ENCODE measurements at regions not wholly inside any gene's neighbourhood (a gene's known extent, or its start where the extent isn't known, plus 50 kb on each side); places are given as distances from the start of the nearest gene placed in this dataset.

DNA sequence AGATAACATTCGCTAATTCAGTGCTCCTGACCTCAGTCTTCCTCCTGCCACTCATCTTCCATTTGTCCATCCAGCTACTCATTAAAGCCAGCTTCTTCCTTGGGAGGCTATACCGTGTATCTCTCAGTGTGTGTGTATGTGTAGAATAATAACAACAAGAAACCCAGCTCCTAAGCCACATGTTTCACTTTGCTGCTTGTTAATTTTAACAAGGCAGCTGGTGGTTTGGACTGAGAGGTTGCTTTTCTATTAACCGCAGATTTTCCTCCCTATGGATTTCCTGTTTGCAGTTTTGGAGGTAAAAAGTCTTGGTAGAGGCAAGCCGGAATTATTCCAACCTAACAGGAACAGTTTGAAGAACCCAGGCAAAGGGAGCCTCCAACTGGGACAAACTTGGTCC, 165.0 kb downstream of the ADAMTS15 start:
- TF ChIP-seq CTCF (IDR thresholded peaks at IDR 0.05 in 8 of 11, conservative IDR thresholded peaks at IDR 0.05 in 3 of 11) (no peak), POLR2A (IDR thresholded peaks at IDR 0.05) (no peak)

Measured in spleen (tissue), 7 donors.